HFFc6 (cell line): ENCODE measurements at regions not wholly inside any gene's neighbourhood (a gene's known extent, or its start where the extent isn't known, plus 50 kb on each side); places are given as distances from the start of the nearest gene placed in this dataset.

ENCODE experiments used
- DNase-seq: peaks from one replicate; pipeline ENCODE4 v3.0.0-alpha.2; 2018
- H3K27ac Mint-ChIP-seq: 2 replicates; pipeline ENCODE4 v1.8.0; 2020; ENCODE audit warnings: mild to moderate bottlenecking, mixed read lengths
- H3K27me3 Mint-ChIP-seq: 2 replicates; pipeline ENCODE4 v1.8.0; 2021; ENCODE audit warnings: mild to moderate bottlenecking, moderate library complexity, mixed read lengths; ENCODE audit not compliant: insufficient read depth
- H3K36me3 Mint-ChIP-seq: 2 replicates; pipeline ENCODE4 v1.8.0; 2021; ENCODE audit warnings: low read depth, mixed read lengths
- H3K4me1 Mint-ChIP-seq: 2 replicates; pipeline ENCODE4 v1.8.0; 2020; ENCODE audit warnings: low read depth, mixed read lengths
- H3K4me3 Mint-ChIP-seq: 2 replicates; pipeline ENCODE4 v1.8.0; 2020; ENCODE audit warnings: mild to moderate bottlenecking, moderate library complexity, mixed read lengths
- H3K9me3 Mint-ChIP-seq: 2 replicates; pipeline ENCODE4 v1.8.0; 2020; ENCODE audit warnings: mild to moderate bottlenecking, mixed read lengths
- TF ChIP-seq, protein P1 (sequence below): fragments of 200-600 bp; sonication (generic); IDR thresholded peaks from 2 replicates; pipeline ENCODE4 v1.5.0; 2021; ENCODE audit warnings: antibody characterized with exemption, mild to moderate bottlenecking

GRCh38 chr2:183996825-183997793 lies 601.2 kb upstream of the ZNF804A start:
- TF ChIP-seq, protein P1, sequence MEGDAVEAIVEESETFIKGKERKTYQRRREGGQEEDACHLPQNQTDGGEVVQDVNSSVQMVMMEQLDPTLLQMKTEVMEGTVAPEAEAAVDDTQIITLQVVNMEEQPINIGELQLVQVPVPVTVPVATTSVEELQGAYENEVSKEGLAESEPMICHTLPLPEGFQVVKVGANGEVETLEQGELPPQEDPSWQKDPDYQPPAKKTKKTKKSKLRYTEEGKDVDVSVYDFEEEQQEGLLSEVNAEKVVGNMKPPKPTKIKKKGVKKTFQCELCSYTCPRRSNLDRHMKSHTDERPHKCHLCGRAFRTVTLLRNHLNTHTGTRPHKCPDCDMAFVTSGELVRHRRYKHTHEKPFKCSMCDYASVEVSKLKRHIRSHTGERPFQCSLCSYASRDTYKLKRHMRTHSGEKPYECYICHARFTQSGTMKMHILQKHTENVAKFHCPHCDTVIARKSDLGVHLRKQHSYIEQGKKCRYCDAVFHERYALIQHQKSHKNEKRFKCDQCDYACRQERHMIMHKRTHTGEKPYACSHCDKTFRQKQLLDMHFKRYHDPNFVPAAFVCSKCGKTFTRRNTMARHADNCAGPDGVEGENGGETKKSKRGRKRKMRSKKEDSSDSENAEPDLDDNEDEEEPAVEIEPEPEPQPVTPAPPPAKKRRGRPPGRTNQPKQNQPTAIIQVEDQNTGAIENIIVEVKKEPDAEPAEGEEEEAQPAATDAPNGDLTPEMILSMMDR = no peak
- Mint-ChIP-seq H3K4me3 (no peak overlapping the region), H3K27ac (no peak overlapping the region), H3K9me3 (peaks cover 40% of the 10 kb centered on the region), H3K36me3 (no peaks in the 10 kb centered on the region), H3K27me3 (no peaks in the 10 kb centered on the region), H3K4me1 (no peaks in the 10 kb centered on the region)
- no peak for DNase-seq

DNA sequence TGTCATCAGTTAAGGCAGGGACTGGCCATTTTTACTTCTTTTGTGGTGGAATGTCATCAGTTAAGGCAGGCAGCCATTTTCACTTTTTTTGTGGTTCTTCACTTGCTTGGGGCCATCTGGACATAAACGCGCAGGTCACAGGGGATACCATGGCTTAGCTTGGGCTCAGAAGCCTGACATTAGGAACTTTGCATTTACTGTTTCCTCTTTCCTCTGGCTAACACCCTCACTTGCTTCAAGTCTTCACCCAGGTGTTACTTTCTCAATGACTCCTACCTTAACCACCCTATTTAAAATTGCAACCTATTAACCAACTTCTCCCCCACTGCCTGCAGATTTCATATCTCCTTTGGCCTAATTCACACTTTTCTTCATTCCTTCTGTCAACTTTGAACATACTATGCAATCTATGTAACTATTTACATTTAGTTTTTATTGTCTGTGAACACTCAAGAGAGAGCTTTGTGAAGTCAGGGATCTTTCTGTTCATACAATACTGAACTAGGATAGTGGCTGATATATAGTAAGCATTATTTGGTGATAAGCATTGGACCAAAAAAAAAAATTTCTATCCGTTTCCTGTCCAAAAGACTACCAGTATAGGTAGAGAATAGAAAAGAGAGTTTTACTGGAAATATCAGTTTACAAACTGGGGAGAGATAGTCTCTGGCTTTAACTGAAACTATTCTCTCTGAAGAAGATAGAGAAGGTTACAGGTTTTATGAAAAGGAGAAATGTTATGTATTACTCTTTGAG lies 600.1 kb upstream of the ZNF804A start:
- no peak for DNase-seq
- Mint-ChIP-seq H3K4me3 (no peak overlapping the region), H3K4me1 (no peaks in the 10 kb centered on the region), H3K27me3 (no peaks in the 10 kb centered on the region), H3K9me3 (peaks cover 42% of the 10 kb centered on the region), H3K36me3 (no peaks in the 10 kb centered on the region), H3K27ac (no peak overlapping the region)
- TF ChIP-seq, protein P1 = no peak

DNA sequence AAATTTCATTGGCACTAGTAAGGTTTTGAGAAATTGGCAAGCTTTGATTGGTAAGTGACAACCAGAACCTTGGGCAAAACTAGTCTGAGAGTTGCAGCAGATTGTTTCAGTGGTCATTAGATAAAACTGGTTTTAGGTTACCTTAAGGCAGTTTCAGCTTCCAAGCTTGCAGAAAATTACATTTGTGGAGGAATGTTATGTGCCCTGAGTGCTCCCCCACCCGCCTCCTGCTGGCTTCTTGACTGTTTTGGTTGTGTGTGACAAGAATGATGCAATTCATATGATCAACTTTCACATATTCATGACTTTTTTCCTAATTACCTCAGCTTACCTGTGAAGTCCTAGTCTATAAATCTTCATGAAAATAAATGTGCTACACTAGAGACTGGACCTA lies 599.5 kb upstream of the ZNF804A start:
- no peaks in the 10 kb centered on the region for H3K27me3 Mint-ChIP-seq
- no peaks in the 10 kb centered on the region for H3K36me3 Mint-ChIP-seq
- TF ChIP-seq, protein P1 = no peak
- DNase-seq = no peak
- H3K4me3 Mint-ChIP-seq = no peak overlapping the region
- H3K4me1 Mint-ChIP-seq = no peaks in the 10 kb centered on the region
- H3K9me3 Mint-ChIP-seq = peaks cover 37% of the 10 kb centered on the region
- no peak overlapping the region for H3K27ac Mint-ChIP-seq

DNA sequence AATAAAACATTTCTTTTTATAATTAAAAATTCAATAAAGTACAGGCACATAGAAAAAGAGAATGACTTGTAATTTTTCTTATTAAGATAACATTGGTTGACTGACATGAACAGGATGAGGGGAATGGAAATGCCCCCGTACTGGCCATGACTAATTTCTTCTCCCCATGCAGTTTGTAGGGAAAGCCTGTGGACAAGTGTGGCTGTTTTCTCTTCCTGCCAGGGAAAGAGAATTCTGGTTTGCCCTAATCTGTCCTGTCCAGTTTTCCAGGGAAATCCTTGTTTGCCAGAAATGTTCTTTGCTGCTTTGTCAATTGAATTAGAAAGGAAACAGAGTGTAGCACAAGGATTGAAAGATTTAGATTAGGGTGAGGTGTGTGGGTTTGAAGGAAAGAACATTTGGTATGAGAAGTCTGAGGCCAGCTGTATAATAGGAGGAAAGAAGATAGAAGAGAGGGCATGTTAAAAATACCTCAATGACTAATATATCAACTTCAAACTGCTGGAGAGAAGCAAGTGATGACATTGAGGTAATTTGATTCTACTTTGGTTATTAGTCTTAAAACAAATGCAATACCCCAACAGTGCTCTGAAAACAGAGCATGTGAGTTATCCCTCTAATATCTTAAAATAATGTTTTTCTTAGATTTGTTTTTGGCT lies 593.9 kb upstream of the ZNF804A start:
- Mint-ChIP-seq H3K27ac (no peak overlapping the region), H3K36me3 (no peaks in the 10 kb centered on the region), H3K27me3 (no peaks in the 10 kb centered on the region), H3K4me3 (no peak overlapping the region), H3K4me1 (no peaks in the 10 kb centered on the region), H3K9me3 (peaks cover 19% of the 10 kb centered on the region)
- TF ChIP-seq, protein P1 = no peak
- no peak for DNase-seq

DNA sequence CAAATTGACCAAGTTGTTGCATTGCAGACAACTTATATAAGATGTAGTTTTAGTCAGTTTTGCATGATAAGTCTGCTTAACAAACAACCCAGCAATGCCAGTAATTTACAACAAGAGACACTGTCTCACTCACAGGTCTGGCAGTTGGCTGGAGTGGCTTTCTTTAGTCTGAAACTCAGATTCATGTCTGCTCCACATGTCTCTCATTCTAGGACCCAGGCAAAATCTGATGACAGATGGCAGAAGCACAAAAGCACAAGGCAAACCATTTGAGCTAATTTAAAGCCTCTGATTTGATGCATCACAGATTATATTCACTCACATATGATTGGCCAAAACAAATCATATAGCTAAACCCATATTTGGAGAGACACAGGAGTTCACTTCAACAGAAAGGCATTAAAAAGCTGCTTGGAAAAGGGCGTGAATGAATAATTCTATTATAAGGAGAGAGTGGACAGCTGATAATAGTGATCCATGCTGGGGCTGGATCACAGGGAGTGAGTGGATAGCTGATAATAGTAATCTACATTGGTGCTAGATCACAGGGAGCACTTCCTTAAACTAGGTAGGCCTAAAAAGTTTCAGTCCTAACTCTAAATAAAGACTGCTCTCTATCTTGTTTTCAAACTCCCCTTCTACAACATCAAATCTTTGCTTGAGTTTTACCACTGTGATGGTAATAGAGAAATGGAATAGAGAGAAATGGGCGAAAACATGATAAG lies 593.2 kb upstream of the ZNF804A start:
- Mint-ChIP-seq H3K4me1 (no peaks in the 10 kb centered on the region), H3K36me3 (no peaks in the 10 kb centered on the region), H3K27ac (no peak overlapping the region), H3K4me3 (no peak overlapping the region), H3K9me3 (peaks cover 19% of the 10 kb centered on the region), H3K27me3 (no peaks in the 10 kb centered on the region)
- TF ChIP-seq, protein P1 = no peak
- DNase-seq = no peak
